Hepatocyte (in vitro differentiated cells): ENCODE measurements at regions not wholly inside any gene's neighbourhood (a gene's known extent, or its start where the extent isn't known, plus 50 kb on each side); places are given as distances from the start of the nearest gene placed in this dataset.

Experiments used
- DNase-seq: peaks from one replicate; pipeline ENCODE4 v3.0.0-alpha.2; 2016; ENCODE audit warnings: low spot score
- H2AFZ ChIP-seq: fragments of 200-600 bp; sonication (generic); 2 replicates; pipeline ENCODE4 v1.6.0; 2016; ENCODE audit warnings: antibody characterized with exemption, mild to moderate bottlenecking
- H3K27ac ChIP-seq: fragments of 200-600 bp; sonication (generic); 2 replicates; pipeline ENCODE4 v1.5.1; 2016; ENCODE audit warnings: mild to moderate bottlenecking
- H3K27me3 ChIP-seq: fragments of 200-600 bp; sonication (generic); 2 replicates; pipeline ENCODE4 v1.6.1; 2016
- H3K36me3 ChIP-seq: fragments of 200-600 bp; sonication (generic); replicated peaks from 2 replicates; pipeline ENCODE4 v1.5.1; 2016; ENCODE audit warnings: low read depth; ENCODE audit not compliant: insufficient read depth
- H3K4me1 ChIP-seq: fragments of 200-600 bp; sonication (generic); 2 replicates; pipeline ENCODE4 v1.5.1; 2016; ENCODE audit warnings: mild to moderate bottlenecking, moderate library complexity; ENCODE audit not compliant: insufficient read depth
- H3K4me2 ChIP-seq: fragments of 200-600 bp; sonication (generic); 2 replicates; pipeline ENCODE4 v1.6.0; 2016
- H3K4me3 ChIP-seq: fragments of 200-600 bp; sonication (generic); 2 replicates; pipeline ENCODE4 v1.5.1; 2016; ENCODE audit warnings: mild to moderate bottlenecking
- H3K79me2 ChIP-seq: fragments of 200-600 bp; sonication (generic); 2 replicates; pipeline ENCODE4 v1.6.0; 2017; ENCODE audit warnings: mild to moderate bottlenecking
- H3K9me2 ChIP-seq: fragments of 200-600 bp; sonication (generic); replicated peaks from 2 replicates; pipeline ENCODE4 v1.6.0; 2017; ENCODE audit warnings: mild to moderate bottlenecking; ENCODE audit not compliant: insufficient read depth
- H3K9me3 ChIP-seq: fragments of 200-600 bp; sonication (generic); 2 replicates; pipeline ENCODE4 v1.5.1; 2016; ENCODE audit warnings: low read depth, mild to moderate bottlenecking
- H4K20me1 ChIP-seq: fragments of 200-600 bp; sonication (generic); 2 replicates; pipeline ENCODE4 v1.6.0; 2016; ENCODE audit warnings: mild to moderate bottlenecking; ENCODE audit not compliant: insufficient read depth, poor library complexity, severe bottlenecking
- CTCF ChIP-seq: fragments of 200-600 bp; sonication (generic); IDR thresholded peaks from 2 replicates; pipeline ENCODE4 v1.5.1; 2016; ENCODE audit warnings: antibody characterized with exemption, mild to moderate bottlenecking; ENCODE audit not compliant: poor library complexity
- EZH2 ChIP-seq: fragments of 200-600 bp; sonication (generic); IDR thresholded peaks from 2 replicates; pipeline ENCODE4 v1.6.1; 2016; ENCODE audit warnings: antibody characterized with exemption, mild to moderate bottlenecking, borderline replicate concordance
- EZH2phosphoT487 ChIP-seq: fragments of 200-600 bp; sonication (generic); IDR thresholded peaks from one replicate; pipeline ENCODE4 v1.6.1; 2018; ENCODE audit warnings: antibody characterized with exemption, mild to moderate bottlenecking, low read depth, moderate library complexity; ENCODE audit not compliant: unreplicated experiment, severe bottlenecking
- WGBS: methylation state at CpG from one replicate; pipeline ENCODE4 v1.1.6; 2016; ENCODE audit warnings: low lambda C conversion rate; ENCODE audit errors: missing lambda C conversion rate; 5-methylcytosine and 5-hydroxymethylcytosine counted together

- Histone ChIP-seq H3K36me3 (no peaks in the 10 kb centered on the region), H3K4me1 (peaks cover 13% of the 10 kb centered on the region), H3K27ac (peak overlapping the region; percentile 44), H2AFZ (no peak overlapping the region), H3K9me3 (no peaks in the 10 kb centered on the region), H3K4me3 (no peak overlapping the region), H3K4me2 (peak overlapping the region; percentile 56), H3K27me3 (no peaks in the 10 kb centered on the region), H4K20me1 (no peaks in the 10 kb centered on the region), H3K9me2 (no peaks in the 10 kb centered on the region), H3K79me2 (no peaks in the 10 kb centered on the region)
- 41% methylated on average over 3 of the region's 3 CpGs for WGBS
- TF ChIP-seq EZH2phosphoT487 (no peak), CTCF (no peak), EZH2 (no peak)
- DNase-seq = no peak
These were observed 230.6 kb downstream of the IRF8 start for GRCh38 chr16:86129541-86129940.

DNA sequence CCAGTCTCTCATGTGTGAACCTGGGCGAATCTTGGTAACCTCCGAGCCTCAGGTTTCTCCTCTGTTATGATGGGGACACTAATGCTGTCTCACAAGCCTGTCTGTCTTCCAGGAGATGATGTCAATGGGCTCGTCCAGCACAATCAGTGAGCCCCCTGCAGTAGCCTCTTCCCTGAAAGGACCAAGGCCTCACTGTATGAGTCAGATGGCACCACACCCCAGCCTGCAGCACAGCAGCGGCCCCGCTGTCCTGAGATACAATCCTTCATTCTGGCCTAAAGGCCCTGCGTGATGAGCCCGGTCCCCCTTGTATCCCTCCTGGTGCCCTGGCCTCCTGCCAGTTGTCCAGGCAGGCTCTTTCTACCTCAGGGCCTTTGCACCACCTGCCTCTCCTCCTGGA lies 234.4 kb downstream of the IRF8 start:
- Histone ChIP-seq H3K27ac (no peak overlapping the region), H3K4me1 (peaks cover 5% of the 10 kb centered on the region), H3K9me2 (no peaks in the 10 kb centered on the region), H2AFZ (no peak overlapping the region), H3K79me2 (no peaks in the 10 kb centered on the region), H3K4me3 (no peak overlapping the region), H3K4me2 (no peak overlapping the region), H3K27me3 (no peaks in the 10 kb centered on the region), H3K36me3 (no peaks in the 10 kb centered on the region), H4K20me1 (no peaks in the 10 kb centered on the region), H3K9me3 (no peaks in the 10 kb centered on the region)
- 96% methylated on average over 7 of the region's 7 CpGs for WGBS
- no peak for DNase-seq
- no peak for TF ChIP-seq EZH2
- no peak for TF ChIP-seq EZH2phosphoT487
- no peak for TF ChIP-seq CTCF

GRCh38 chr16:86133847-86134375 lies 234.9 kb downstream of the IRF8 start:
- Histone ChIP-seq H3K79me2 (no peaks in the 10 kb centered on the region), H3K27me3 (no peaks in the 10 kb centered on the region), H3K9me2 (no peaks in the 10 kb centered on the region), H3K4me1 (peaks cover 5% of the 10 kb centered on the region), H3K36me3 (no peaks in the 10 kb centered on the region), H2AFZ (no peak overlapping the region), H3K4me3 (no peak overlapping the region), H4K20me1 (no peaks in the 10 kb centered on the region), H3K9me3 (no peaks in the 10 kb centered on the region), H3K27ac (no peak overlapping the region), H3K4me2 (no peak overlapping the region)
- 85% methylated on average over 9 of the region's 9 CpGs for WGBS
- DNase-seq = no peak
- TF ChIP-seq CTCF (no peak), EZH2phosphoT487 (no peak), EZH2 (no peak)
